BLaER1 treated with 17β-estradiol and CSF1 and Interleukin-3, amounts not matched to agents 10 nM and 100 nM (cell line): ENCODE measurements at regions not wholly inside any gene's neighbourhood (a gene's known extent, or its start where the extent isn't known, plus 50 kb on each side); places are given as distances from the start of the nearest gene placed in this dataset.
"Not testable (repeated sequence)": the region's sequence is repeated elsewhere in the genome, so short reads cannot be mapped to it uniquely, and the experiment has no call there.

ENCODE experiments used
- H3K27ac ChIP-seq, 11 experiments: shearing (Covaris generic); formaldehyde crosslinking; 2 replicates each; pipeline ENCODE4 v1.8.1; 2022
- H3K27me3 ChIP-seq, 11 experiments: shearing (Covaris generic); formaldehyde crosslinking; 2 replicates each; pipeline ENCODE4 v1.8.1; 2022
- H3K36me3 ChIP-seq, 11 experiments: shearing (Covaris generic); formaldehyde crosslinking; 2 replicates each; pipeline ENCODE4 v1.8.1; 2022
- H3K4me1 ChIP-seq, 10 experiments: shearing (Covaris generic); formaldehyde crosslinking; 2 replicates each; pipeline ENCODE4 v1.8.1; 2022
- H3K4me2 ChIP-seq, 11 experiments: shearing (Covaris generic); formaldehyde crosslinking; 2 replicates each; pipeline ENCODE4 v1.8.1; 2022
- H3K4me3 ChIP-seq, 10 experiments: shearing (Covaris generic); formaldehyde crosslinking; 2 replicates each; pipeline ENCODE4 v1.8.1; 2022
- H3K9ac ChIP-seq, 11 experiments: shearing (Covaris generic); formaldehyde crosslinking; 2 replicates each; pipeline ENCODE4 v1.8.1; 2022
- H3K9me3 ChIP-seq, 11 experiments: shearing (Covaris generic); formaldehyde crosslinking; replicated peaks in 1 of 11; 2 replicates each; pipeline ENCODE4 v1.8.1; 2022
- H4K20me1 ChIP-seq, 11 experiments: shearing (Covaris generic); formaldehyde crosslinking; 2 replicates each; pipeline ENCODE4 v1.8.1; 2022
- Cebpa-rat ChIP-seq, 11 experiments: shearing (Covaris generic); IDR thresholded peaks; 2 replicates each; pipeline ENCODE4 v1.8.1; 2022

- Histone ChIP-seq H3K27ac (no peak overlapping the region), H3K4me1 (no peaks in the 10 kb centered on the region), H3K36me3 (no peaks in the 10 kb centered on the region), H3K9me3 (no peaks in the 10 kb centered on the region), H3K4me2 (no peak overlapping the region), H3K9ac (no peak overlapping the region), H3K4me3 (no peak overlapping the region), H4K20me1 (no peaks in the 10 kb centered on the region), H3K27me3 (no peaks in the 10 kb centered on the region)
- no peak for TF ChIP-seq Cebpa-rat (IDR thresholded peaks at IDR 0.05)
Observed at GRCh38 chr9:90477535-90477934, 165.1 kb downstream of the DIRAS2 start.

- Histone ChIP-seq H3K9ac (no peak overlapping the region), H3K36me3 (no peaks in the 10 kb centered on the region), H3K27ac (no peak overlapping the region), H3K4me2 (no peak overlapping the region), H4K20me1 (no peaks in the 10 kb centered on the region), H3K4me3 (no peak overlapping the region), H3K27me3 (no peaks in the 10 kb centered on the region), H3K4me1 (no peaks in the 10 kb centered on the region), H3K9me3 (no peaks in the 10 kb centered on the region)
- no peak for TF ChIP-seq Cebpa-rat (IDR thresholded peaks at IDR 0.05)
Observed at GRCh38 chr9:90478821-90479220, 163.8 kb downstream of the DIRAS2 start.

GRCh38 chr9:90485028-90485427 is 157.6 kb downstream of the DIRAS2 start:
- Histone ChIP-seq H3K27ac (no peak overlapping the region), H3K4me1 (no peaks in the 10 kb centered on the region), H3K27me3 (no peaks in the 10 kb centered on the region), H3K9ac (no peak overlapping the region), H3K4me3 (no peak overlapping the region), H3K9me3 (peaks cover 8 to 12% (median 10%) of the 10 kb centered on the region in 11 experiments), H3K4me2 (no peak overlapping the region), H4K20me1 (no peaks in the 10 kb centered on the region), H3K36me3 (no peaks in the 10 kb centered on the region)
- TF ChIP-seq Cebpa-rat (IDR thresholded peaks at IDR 0.05) = no peak

GRCh38 chr9:90489066-90489465 is 153.6 kb downstream of the DIRAS2 start:
- Histone ChIP-seq H3K9ac (no peak overlapping the region), H3K27me3 (no peaks in the 10 kb centered on the region), H4K20me1 (no peaks in the 10 kb centered on the region), H3K9me3 (peaks cover 12 to 20% (median 14%) of the 10 kb centered on the region in 11 experiments), H3K4me3 (no peak overlapping the region), H3K4me1 (no peaks in the 10 kb centered on the region), H3K27ac (no peak overlapping the region), H3K4me2 (no peak overlapping the region), H3K36me3 (no peaks in the 10 kb centered on the region)
- TF ChIP-seq Cebpa-rat (IDR thresholded peaks at IDR 0.05) = no peak

GRCh38 chr9:90499761-90500160 is 142.9 kb downstream of the DIRAS2 start:
- Histone ChIP-seq H3K36me3 (no peaks in the 10 kb centered on the region; a peak in 1 of 22 replicates), H3K9me3 (peaks cover 0 to 45% (median 8%) of the 10 kb centered on the region in 11 experiments; a peak in 15 of 22 replicates), H4K20me1 (no peaks in the 10 kb centered on the region), H3K4me1 (no peaks in the 10 kb centered on the region), H3K4me2 (no peak overlapping the region), H3K27ac (no peak overlapping the region), H3K4me3 (no peak overlapping the region), H3K9ac (no peak overlapping the region), H3K27me3 (no peaks in the 10 kb centered on the region)
- TF ChIP-seq Cebpa-rat (IDR thresholded peaks at IDR 0.05) = no peak

GRCh38 chr9:90502134-90502533 is 140.5 kb downstream of the DIRAS2 start:
- Histone ChIP-seq H3K4me2 (no peak overlapping the region), H3K27ac (no peak overlapping the region), H3K9ac (no peak overlapping the region), H3K27me3 (no peaks in the 10 kb centered on the region), H3K4me1 (no peaks in the 10 kb centered on the region), H3K36me3 (no peaks in the 10 kb centered on the region; a peak in 1 of 22 replicates), H4K20me1 (no peaks in the 10 kb centered on the region), H3K4me3 (no peak overlapping the region), H3K9me3 (peaks cover 0 to 25% (median 7%) of the 10 kb centered on the region in 11 experiments; a peak in 15 of 22 replicates)
- TF ChIP-seq Cebpa-rat (IDR thresholded peaks at IDR 0.05) = no peak

- Histone ChIP-seq H4K20me1 (no peaks in the 10 kb centered on the region), H3K27ac (no peak overlapping the region), H3K4me1 (no peaks in the 10 kb centered on the region), H3K9me3 (peaks cover 0 to 25% (median 7%) of the 10 kb centered on the region in 11 experiments; a peak in 15 of 22 replicates), H3K9ac (no peak overlapping the region), H3K27me3 (no peaks in the 10 kb centered on the region), H3K4me2 (no peak overlapping the region), H3K36me3 (no peaks in the 10 kb centered on the region; a peak in 1 of 22 replicates), H3K4me3 (no peak overlapping the region)
- no peak for TF ChIP-seq Cebpa-rat (IDR thresholded peaks at IDR 0.05)
Observed at GRCh38 chr9:90504486-90504885, 138.1 kb downstream of the DIRAS2 start.

GRCh38 chr9:90505695-90506094 is 136.9 kb downstream of the DIRAS2 start:
- peaks cover 0 to 25% (median 7%) of the 10 kb centered on the region in 11 experiments; a peak in 15 of 22 replicates for H3K9me3 ChIP-seq
- H3K27me3 ChIP-seq = no peaks in the 10 kb centered on the region
- no peak overlapping the region for H3K4me2 ChIP-seq
- no peak overlapping the region for H3K27ac ChIP-seq
- H3K9ac ChIP-seq = no peak overlapping the region
- H3K4me3 ChIP-seq = no peak overlapping the region
- no peaks in the 10 kb centered on the region for H3K4me1 ChIP-seq
- H4K20me1 ChIP-seq = no peaks in the 10 kb centered on the region
- TF ChIP-seq Cebpa-rat (IDR thresholded peaks at IDR 0.05) = no peak
- no peaks in the 10 kb centered on the region; a peak in 1 of 22 replicates for H3K36me3 ChIP-seq

- H3K4me2 ChIP-seq, H3K9ac ChIP-seq, H3K36me3 ChIP-seq, H4K20me1 ChIP-seq, H3K4me1 ChIP-seq, H3K27me3 ChIP-seq, H3K4me3 ChIP-seq, H3K27ac ChIP-seq: not testable (repeated sequence)
- peaks cover 0 to 25% (median 7%) of the 10 kb centered on the region in 11 experiments; a peak in 15 of 22 replicates for H3K9me3 ChIP-seq
Observed at GRCh38 chr9:90506402-90506801, 136.2 kb downstream of the DIRAS2 start.

GRCh38 chr9:90507621-90508020 is 135.0 kb downstream of the DIRAS2 start:
- Histone ChIP-seq H3K27ac (no peak overlapping the region), H3K9me3 (peaks cover 0 to 19% (median 7%) of the 10 kb centered on the region in 11 experiments; a peak in 14 of 22 replicates), H3K9ac (no peak overlapping the region), H3K36me3 (no peaks in the 10 kb centered on the region; a peak in 1 of 22 replicates), H3K4me3 (no peak overlapping the region), H3K4me2 (no peak overlapping the region), H3K4me1 (no peaks in the 10 kb centered on the region), H3K27me3 (no peaks in the 10 kb centered on the region), H4K20me1 (no peaks in the 10 kb centered on the region)
- no peak for TF ChIP-seq Cebpa-rat (IDR thresholded peaks at IDR 0.05)
